ENCODE measurements at regions not wholly inside any gene's neighbourhood (a gene's known extent, or its start where the extent isn't known, plus 50 kb on each side); places are given as distances from the start of the nearest gene placed in this dataset.

- no peak overlapping the region for H3K4me3 ChIP-seq (ENCODE audit: low read depth, low read length)
- no peak for TF ChIP-seq CTCF (IDR thresholded peaks at IDR 0.05; ENCODE audit: low read depth, low read length)
These were observed 598.1 kb downstream of the RNF144A start for GRCh38 chr2:7515327-7515726.

DNA sequence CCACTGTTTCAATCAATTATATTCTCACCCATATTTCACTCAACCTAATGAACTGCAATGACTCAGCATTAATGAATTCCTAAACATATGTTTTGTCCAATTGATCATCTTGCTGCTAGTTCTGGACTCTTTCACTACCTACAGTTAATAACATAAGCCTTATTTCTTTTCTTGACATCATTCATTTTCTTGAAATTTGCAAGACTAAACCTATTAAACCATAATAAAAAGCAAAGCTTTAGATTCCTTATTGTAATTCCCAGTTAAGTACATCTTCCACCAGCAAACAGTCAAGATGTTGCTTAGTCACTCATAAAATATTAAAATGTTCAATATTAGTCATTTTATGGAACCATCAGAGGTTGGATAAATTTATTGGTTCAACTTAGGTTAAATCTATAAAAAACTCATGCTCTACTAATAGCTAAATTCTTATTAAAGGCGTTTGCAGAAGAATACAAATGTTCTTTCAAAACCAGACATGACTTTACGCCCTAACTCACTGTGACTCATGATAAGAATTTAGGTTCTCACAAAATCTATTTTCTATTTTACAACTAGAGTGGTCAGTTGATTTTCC lies 599.4 kb downstream of the RNF144A start:
- H3K4me3 ChIP-seq (ENCODE audit: low read depth, low read length), result no peak overlapping the region
- no peak for TF ChIP-seq CTCF (IDR thresholded peaks at IDR 0.05; ENCODE audit: low read depth, low read length)

DNA sequence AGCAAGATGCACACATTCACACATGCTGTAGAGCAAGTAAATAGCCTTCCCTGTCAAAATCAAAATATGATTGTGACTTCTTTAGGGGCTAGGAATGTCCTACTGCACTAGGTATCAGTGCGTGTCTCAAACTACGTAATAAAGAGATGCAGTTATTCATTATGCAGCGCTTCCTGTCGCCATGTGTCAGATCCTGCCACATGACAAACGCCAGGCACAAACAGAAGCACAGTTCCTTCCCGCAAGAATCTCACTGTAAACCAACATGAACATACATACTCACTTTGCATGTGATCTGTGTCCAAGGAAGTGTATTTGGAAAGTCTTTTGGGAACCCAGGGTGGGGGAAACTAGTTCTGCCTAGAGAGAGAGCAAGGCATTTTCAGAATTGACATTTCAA lies 599.9 kb downstream of the RNF144A start:
- TF ChIP-seq CTCF (IDR thresholded peaks at IDR 0.05; ENCODE audit: low read depth, low read length), result no peak
- no peak overlapping the region for H3K4me3 ChIP-seq (ENCODE audit: low read depth, low read length)

GRCh38 chr2:7517851-7518250 lies 600.6 kb downstream of the RNF144A start:
- H3K4me3 ChIP-seq (ENCODE audit: low read depth, low read length), result no peak overlapping the region
- no peak for TF ChIP-seq CTCF (IDR thresholded peaks at IDR 0.05; ENCODE audit: low read depth, low read length)

- no peak overlapping the region for H3K4me3 ChIP-seq (ENCODE audit: low read depth, low read length)
- TF ChIP-seq CTCF (IDR thresholded peaks at IDR 0.05; ENCODE audit: low read depth, low read length), result no peak
These were observed 606.4 kb downstream of the RNF144A start for GRCh38 chr2:7523481-7524120.

- no peak overlapping the region for H3K4me3 ChIP-seq (ENCODE audit: low read depth, low read length)
- no peak for TF ChIP-seq CTCF (IDR thresholded peaks at IDR 0.05; ENCODE audit: low read depth, low read length)
These were observed 607.0 kb downstream of the RNF144A start for GRCh38 chr2:7524195-7524594.

DNA sequence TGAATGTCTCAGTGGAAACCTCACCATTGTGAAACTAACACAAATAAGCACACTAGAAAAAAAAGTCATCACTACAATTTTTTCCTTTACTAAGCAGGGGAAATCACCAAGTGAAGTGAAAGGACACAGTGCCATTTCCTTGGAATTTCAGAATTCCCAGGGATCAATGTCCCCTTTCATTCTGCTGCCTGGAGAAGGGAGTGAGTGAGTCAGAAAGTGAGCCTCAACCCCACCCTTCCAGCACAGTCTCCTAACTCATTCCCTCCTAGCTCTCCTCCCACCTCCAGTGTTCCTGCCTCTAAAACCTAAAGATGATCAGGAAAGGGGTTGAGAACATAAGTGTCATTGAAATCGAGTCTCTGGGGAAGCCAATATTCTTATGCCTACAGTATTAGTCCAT lies 608.5 kb downstream of the RNF144A start:
- no peak overlapping the region for H3K4me3 ChIP-seq (ENCODE audit: low read depth, low read length)
- TF ChIP-seq CTCF (IDR thresholded peaks at IDR 0.05; ENCODE audit: low read depth, low read length), result no peak
